ENCODE measurements at regions not wholly inside any gene's neighbourhood (a gene's known extent, or its start where the extent isn't known, plus 50 kb on each side); places are given as distances from the start of the nearest gene placed in this dataset.

GRCh38 chr16:76176153-76176552 lies 101.0 kb upstream of the CNTNAP4 start:
- Histone ChIP-seq H3K4me3 (no peak overlapping the region), H3K27ac (no peak overlapping the region), H3K36me3 (no peaks in the 10 kb centered on the region), H3K27me3 (peaks cover 3% of the 10 kb centered on the region), H3K9me3 (no peaks in the 10 kb centered on the region), H3K4me1 (ENCODE audit: insufficient read depth) (no peaks in the 10 kb centered on the region)
- intact Hi-C loops (cut with DNase I) = no loop called here
- WGBS, 3 donors = 73 to 80% (median 78%) methylated on average over 4 of the region's 4 CpGs
- TF ChIP-seq CTCF (IDR thresholded peaks at IDR 0.05) = no peak
- TF ChIP-seq EP300 (IDR thresholded peaks at IDR 0.05) = no peak
- TF ChIP-seq POLR2A (IDR thresholded peaks at IDR 0.05) = no peak
- DNase-seq = no peak

GRCh38 chr16:76176616-76177015 lies 100.6 kb upstream of the CNTNAP4 start:
- intact Hi-C loops (cut with DNase I) = no loop called here
- TF ChIP-seq POLR2A (IDR thresholded peaks at IDR 0.05) (no peak), EP300 (IDR thresholded peaks at IDR 0.05) (no peak), CTCF (IDR thresholded peaks at IDR 0.05) (no peak)
- WGBS, 3 donors = 80 to 91% (median 85%) methylated on average over 4 of the region's 4 CpGs
- H3K27ac ChIP-seq = no peak overlapping the region
- H3K36me3 ChIP-seq = no peaks in the 10 kb centered on the region
- H3K4me1 ChIP-seq (ENCODE audit: insufficient read depth) = no peaks in the 10 kb centered on the region
- peaks cover 3% of the 10 kb centered on the region for H3K27me3 ChIP-seq
- no peak overlapping the region for H3K4me3 ChIP-seq
- no peaks in the 10 kb centered on the region for H3K9me3 ChIP-seq
- DNase-seq = no peak

- no peaks in the 10 kb centered on the region for H3K4me1 ChIP-seq (ENCODE audit: insufficient read depth)
- no peaks in the 10 kb centered on the region for H3K9me3 ChIP-seq
- TF ChIP-seq POLR2A (IDR thresholded peaks at IDR 0.05) (no peak), CTCF (IDR thresholded peaks at IDR 0.05) (no peak), EP300 (IDR thresholded peaks at IDR 0.05) (no peak)
- H3K4me3 ChIP-seq = no peak overlapping the region
- intact Hi-C loops (cut with DNase I) = no loop called here
- no peak for DNase-seq
- WGBS, 3 donors = 33 to 46% (median 36%) methylated on average over 3 of the region's 3 CpGs
- H3K36me3 ChIP-seq = no peaks in the 10 kb centered on the region
- H3K27ac ChIP-seq = no peak overlapping the region
- H3K27me3 ChIP-seq = peaks cover 3% of the 10 kb centered on the region
Observed at GRCh38 chr16:76182041-76182635, 95.1 kb upstream of the CNTNAP4 start.

- no peak for DNase-seq
- 40 to 56% (median 55%) methylated on average over 1 of the region's 1 CpG for WGBS, 3 donors
- Histone ChIP-seq H3K4me3 (no peak overlapping the region), H3K27me3 (no peaks in the 10 kb centered on the region), H3K9me3 (no peaks in the 10 kb centered on the region), H3K36me3 (no peaks in the 10 kb centered on the region), H3K4me1 (ENCODE audit: insufficient read depth) (no peaks in the 10 kb centered on the region), H3K27ac (no peak overlapping the region)
- TF ChIP-seq POLR2A (IDR thresholded peaks at IDR 0.05) = no peak
- TF ChIP-seq CTCF (IDR thresholded peaks at IDR 0.05) = no peak
- TF ChIP-seq EP300 (IDR thresholded peaks at IDR 0.05) = no peak
- intact Hi-C loops (cut with DNase I) = no loop called here
Observed at GRCh38 chr16:76183647-76184046, 93.6 kb upstream of the CNTNAP4 start.
